ENCODE measurements at regions not wholly inside any gene's neighbourhood (a gene's known extent, or its start where the extent isn't known, plus 50 kb on each side); places are given as distances from the start of the nearest gene placed in this dataset.

- H3K4me1 ChIP-seq: no peaks in the 10 kb centered on the region
- no peak overlapping the region for H3K27ac ChIP-seq (replicated peaks)
- H3K27me3 ChIP-seq (ENCODE audit: low read depth): no peaks in the 10 kb centered on the region
- H3K9me3 ChIP-seq (replicated peaks): no peaks in the 10 kb centered on the region
- H3K36me3 ChIP-seq: no peaks in the 10 kb centered on the region
- TF ChIP-seq CTCF (IDR thresholded peaks at IDR 0.05; ENCODE audit: borderline replicate concordance): no peak
- DNase-seq: no peak
- intact Hi-C loops (cut with micrococcal nuclease): no loop called here
- H3K4me3 ChIP-seq: no peak overlapping the region
Observed at GRCh38 chrX:8232406-8232805, 61.3 kb upstream of the VCX2 start.

GRCh38 chrX:8233091-8233490 lies 62.0 kb upstream of the VCX2 start:
- Histone ChIP-seq H3K4me1 (no peaks in the 10 kb centered on the region), H3K9me3 (replicated peaks) (no peaks in the 10 kb centered on the region), H3K36me3 (no peaks in the 10 kb centered on the region), H3K4me3 (no peak overlapping the region), H3K27me3 (ENCODE audit: low read depth) (no peaks in the 10 kb centered on the region), H3K27ac (replicated peaks) (no peak overlapping the region)
- no peak for TF ChIP-seq CTCF (IDR thresholded peaks at IDR 0.05; ENCODE audit: borderline replicate concordance)
- intact Hi-C loops (cut with micrococcal nuclease): no loop called here
- DNase-seq: no peak

GRCh38 chrX:8235026-8235425 lies 64.0 kb upstream of the VCX2 start:
- no peak for DNase-seq
- Histone ChIP-seq H3K4me3 (no peak overlapping the region), H3K36me3 (no peaks in the 10 kb centered on the region), H3K27me3 (ENCODE audit: low read depth) (no peaks in the 10 kb centered on the region), H3K27ac (replicated peaks) (no peak overlapping the region), H3K9me3 (replicated peaks) (no peaks in the 10 kb centered on the region), H3K4me1 (no peaks in the 10 kb centered on the region)
- intact Hi-C loops (cut with micrococcal nuclease): no loop called here
- no peak for TF ChIP-seq CTCF (IDR thresholded peaks at IDR 0.05; ENCODE audit: borderline replicate concordance)

- no peaks in the 10 kb centered on the region for H3K27me3 ChIP-seq (ENCODE audit: low read depth)
- DNase-seq: no peak
- intact Hi-C loops (cut with micrococcal nuclease): no loop called here
- no peak overlapping the region for H3K27ac ChIP-seq (replicated peaks)
- H3K36me3 ChIP-seq: no peaks in the 10 kb centered on the region
- no peak for TF ChIP-seq CTCF (IDR thresholded peaks at IDR 0.05; ENCODE audit: borderline replicate concordance)
- H3K9me3 ChIP-seq (replicated peaks): no peaks in the 10 kb centered on the region
- H3K4me3 ChIP-seq: no peak overlapping the region
- H3K4me1 ChIP-seq: no peaks in the 10 kb centered on the region
Observed at GRCh38 chrX:8237718-8238117, 66.7 kb upstream of the VCX2 start.

- H3K4me1 ChIP-seq: no peaks in the 10 kb centered on the region
- no peak overlapping the region for H3K27ac ChIP-seq (replicated peaks)
- DNase-seq: no peak
- H3K27me3 ChIP-seq (ENCODE audit: low read depth): no peaks in the 10 kb centered on the region
- H3K9me3 ChIP-seq (replicated peaks): no peaks in the 10 kb centered on the region
- intact Hi-C loops (cut with micrococcal nuclease): no loop called here
- H3K4me3 ChIP-seq: no peak overlapping the region
- TF ChIP-seq CTCF (IDR thresholded peaks at IDR 0.05; ENCODE audit: borderline replicate concordance): no peak
- H3K36me3 ChIP-seq: no peaks in the 10 kb centered on the region
Observed at GRCh38 chrX:8242431-8243020, 71.5 kb upstream of the VCX2 start.
